IMR-90 (cell line): ENCODE measurements at regions not wholly inside any gene's neighbourhood (a gene's known extent, or its start where the extent isn't known, plus 50 kb on each side); places are given as distances from the start of the nearest gene placed in this dataset.

Experiments used
- ATAC-seq: fragments of 200-7000 bp; cut with Tn5 transposase; 2 replicates; pipeline ENCODE4 v1.9.1; 2020; ENCODE audit warnings: low read depth, mild to moderate bottlenecking, moderate library complexity
- BruUV-seq: library from RNA; stranded (reverse); fragments of 400-500 nt; replicated peaks from 2 replicates; lab custom pipeline; 2021; lab: Mats Ljungman, UMichigan
- CTCF ChIA-PET: fragments of 300-600 bp; formaldehyde crosslinking; extraction: SDS; loops from one replicate; lab custom pipeline; 2021; ENCODE audit warnings: antibody characterized with exemption; lab: Yijun Ruan, JAX
- POLR2A ChIA-PET: fragments of 300-600 bp; sonication (Branson Sonifier 250); formaldehyde crosslinking; loops from one replicate; lab custom pipeline; 2022; ENCODE audit warnings: antibody characterized with exemption; ENCODE audit not compliant: unreplicated experiment; lab: Charles Lee
- DNase-seq: peaks from one replicate; pipeline ENCODE4 v3.0.0; 2013
- H2AFZ ChIP-seq: replicated peaks from 2 replicates; pipeline ENCODE3; 2013; ENCODE audit warnings: low read length, mild to moderate bottlenecking; ENCODE audit not compliant: poor library complexity
- H2AK5ac ChIP-seq: 2 replicates; pipeline ENCODE4 v1.6.1; 2013; ENCODE audit warnings: low read depth, low read length, inconsistent platforms
- H2AK9ac ChIP-seq: replicated peaks from 2 replicates; pipeline ENCODE3; 2013; ENCODE audit warnings: mild to moderate bottlenecking, low read depth, low read length, moderate library complexity; ENCODE audit not compliant: poor library complexity
- H2BK120ac ChIP-seq: 2 replicates; pipeline ENCODE4 v1.6.1; 2013; ENCODE audit warnings: low read depth, low read length, inconsistent platforms
- H2BK15ac ChIP-seq: 3 replicates; pipeline ENCODE4 v1.6.1; 2013; ENCODE audit warnings: low read depth, low read length, inconsistent platforms
- H2BK20ac ChIP-seq: 2 replicates; pipeline ENCODE4 v1.6.1; 2013; ENCODE audit warnings: low read depth, mild to moderate bottlenecking, inconsistent platforms, low read length, moderate library complexity
- H2BK5ac ChIP-seq: 2 replicates; pipeline ENCODE4 v1.6.1; 2013; ENCODE audit warnings: mild to moderate bottlenecking, low read depth, low read length, inconsistent platforms; ENCODE audit not compliant: poor library complexity, severe bottlenecking
- H3K14ac ChIP-seq: replicated peaks from 2 replicates; pipeline ENCODE4 v1.6.1; 2013; ENCODE audit warnings: low read depth, low read length, inconsistent platforms
- H3K18ac ChIP-seq: 2 replicates; pipeline ENCODE4 v1.6.1; 2013; ENCODE audit warnings: low read depth, low read length, control low read depth
- H3K23ac ChIP-seq: 2 replicates; pipeline ENCODE4 v1.6.1; 2013; ENCODE audit warnings: low read depth, low read length, inconsistent platforms
- H3K27ac ChIP-seq: 2 replicates; pipeline ENCODE4 v1.5.1; 2013; ENCODE audit warnings: mild to moderate bottlenecking, control low read depth, low read length; ENCODE audit not compliant: insufficient read depth
- H3K27me3 ChIP-seq: 2 replicates; pipeline ENCODE4 v1.6.1; 2013; ENCODE audit warnings: low read length; ENCODE audit not compliant: control insufficient read depth, insufficient read depth
- H3K36me3 ChIP-seq: 2 replicates; pipeline ENCODE4 v1.6.1; 2013; ENCODE audit warnings: low read length, mixed read lengths; ENCODE audit not compliant: control insufficient read depth, insufficient read depth
- H3K4ac ChIP-seq: 2 replicates; pipeline ENCODE4 v1.6.1; 2013; ENCODE audit warnings: low read depth, low read length, inconsistent platforms
- H3K4me1 ChIP-seq: 2 replicates; pipeline ENCODE4 v1.6.1; 2013; ENCODE audit warnings: low read length, mixed read lengths; ENCODE audit not compliant: control insufficient read depth, insufficient read depth
- H3K4me2 ChIP-seq: 2 replicates; pipeline ENCODE4 v1.6.1; 2013; ENCODE audit warnings: low read depth, mild to moderate bottlenecking, control low read depth, low read length, moderate library complexity
- H3K4me3 ChIP-seq: 2 replicates; pipeline ENCODE4 v1.5.1; 2013; ENCODE audit warnings: low read depth, mild to moderate bottlenecking, control low read depth, low read length, moderate library complexity; ENCODE audit not compliant: insufficient read depth
- H3K56ac ChIP-seq: 2 replicates; pipeline ENCODE4 v1.6.1; 2013; ENCODE audit warnings: low read length, inconsistent platforms; ENCODE audit not compliant: insufficient read depth; ENCODE audit errors: extremely low read depth
- H3K79me1 ChIP-seq, 2 experiments: 2 replicates each; pipeline ENCODE4 v1.6.1; 2013; ENCODE audit warnings: low read length in 2 of 2, inconsistent platforms in 1 of 2, low read depth in 1 of 2
- H3K9ac ChIP-seq: 2 replicates; pipeline ENCODE4 v1.6.1; 2013; ENCODE audit warnings: low read depth, low read length, control low read depth
- H3K9me1 ChIP-seq: 2 replicates; pipeline ENCODE4 v1.6.1; 2013; ENCODE audit warnings: low read length, inconsistent platforms; ENCODE audit not compliant: insufficient read depth
- H3K9me3 ChIP-seq: 2 replicates; pipeline ENCODE4 v1.6.1; 2013; ENCODE audit warnings: low read length; ENCODE audit not compliant: control insufficient read depth, insufficient read depth
- H4K20me1 ChIP-seq: 2 replicates; pipeline ENCODE4 v1.6.1; 2013; ENCODE audit warnings: low read length, inconsistent platforms; ENCODE audit not compliant: insufficient read depth
- H4K5ac ChIP-seq: 2 replicates; pipeline ENCODE4 v1.6.1; 2013; ENCODE audit warnings: mild to moderate bottlenecking, low read depth, low read length, control low read depth
- H4K8ac ChIP-seq, 2 experiments: 2 replicates each; pipeline ENCODE4 v1.6.1; 2013; ENCODE audit warnings: low read depth in 2 of 2, low read length in 2 of 2, control low read depth in 1 of 2, inconsistent platforms in 1 of 2
- H4K91ac ChIP-seq: 2 replicates; pipeline ENCODE4 v1.6.1; 2013; ENCODE audit warnings: low read depth, low read length, inconsistent platforms; ENCODE audit not compliant: insufficient read depth
- BHLHE40 ChIP-seq: fragments of 150-350 bp; IDR thresholded peaks from 2 replicates; pipeline ENCODE4 v1.6.1; 2016; ENCODE audit warnings: mild to moderate bottlenecking, low read depth, low read length
- CHD1 ChIP-seq: IDR thresholded peaks from 2 replicates; pipeline ENCODE4 v1.6.1; 2012; ENCODE audit warnings: low read depth, low read length, improper control_type of control experiment
- FOS ChIP-seq: fragments of 150-350 bp; IDR thresholded peaks from 2 replicates; pipeline ENCODE4 v1.6.1; 2016; ENCODE audit warnings: low read depth, low read length
- MAFK ChIP-seq: IDR thresholded peaks from 2 replicates; pipeline ENCODE4 v1.6.1; 2012; ENCODE audit warnings: low read depth, low read length, improper control_type of control experiment
- MAZ ChIP-seq: IDR thresholded peaks from 2 replicates; pipeline ENCODE4 v1.6.1; 2012; ENCODE audit warnings: low read depth, mild to moderate bottlenecking, low read length, improper control_type of control experiment, moderate library complexity, borderline replicate concordance
- MXI1 ChIP-seq: IDR thresholded peaks from 2 replicates; pipeline ENCODE4 v1.6.1; 2012; ENCODE audit warnings: low read depth, mild to moderate bottlenecking, low read length, moderate library complexity, borderline replicate concordance
- NFE2L2 ChIP-seq: fragments of 150-350 bp; IDR thresholded peaks from 2 replicates; pipeline ENCODE4 v1.6.1; 2016; ENCODE audit warnings: low read depth, mild to moderate bottlenecking, low read length
- POLR2A ChIP-seq: IDR thresholded peaks from 2 replicates; pipeline ENCODE4 v1.6.1; 2012; ENCODE audit warnings: mild to moderate bottlenecking, low read depth, low read length
- RAD21 ChIP-seq: IDR thresholded peaks from 2 replicates; pipeline ENCODE4 v1.6.1; 2012; ENCODE audit warnings: low read length, improper control_type of control experiment
- RCOR1 ChIP-seq: IDR thresholded peaks from 2 replicates; pipeline ENCODE4 v1.6.1; 2012; ENCODE audit warnings: mild to moderate bottlenecking, low read length, improper control_type of control experiment; ENCODE audit not compliant: insufficient replicate concordance
- SMC3 ChIP-seq: fragments of 150-350 bp; IDR thresholded peaks from 2 replicates; pipeline ENCODE4 v1.6.1; 2016; ENCODE audit warnings: low read depth, mild to moderate bottlenecking, antibody characterized with exemption, low read length, moderate library complexity
- WGBS, 2 experiments: methylation state at CpG; one replicate each; pipeline versions ENCODE4 v1.1.5 to v1.1.7; 2013; ENCODE audit warnings: missing lambda C conversion rate in 2 of 2; ENCODE audit not compliant: insufficient read length in 1 of 2; ENCODE audit errors: extremely low coverage in 2 of 2; 5-methylcytosine and 5-hydroxymethylcytosine counted together
- dilution Hi-C: fragments of 300-500 bp; cut with HindIII; formaldehyde crosslinking; loops from one replicate; pipeline ENCODE4 v1.14.3; 2018; ENCODE audit warnings: low sequenced_read_pairs; ENCODE audit not compliant: unreplicated experiment
- in situ Hi-C: fragments of 300-500 bp; cut with MboI; formaldehyde crosslinking; loops from 3 replicates; pipeline ENCODE4 v1.14.3; 2019; ENCODE audit warnings: low sequenced_read_pairs, inconsistent platforms, mixed read lengths
- intact Hi-C: fragments of 100-400 bp; cut with micrococcal nuclease; formaldehyde crosslinking; loops from 2 replicates; pipeline ENCODE4 v1.10.0; 2022
- TF ChIP-seq, protein P1 (sequence below): fragments of 150-350 bp; IDR thresholded peaks from 2 replicates; pipeline ENCODE4 v1.6.1; 2017; ENCODE audit warnings: mild to moderate bottlenecking, antibody characterized with exemption, low read length, low read depth
- TF ChIP-seq, protein P2 (sequence below): conservative IDR thresholded peaks from 2 replicates; pipeline ENCODE4 v1.5.1; 2012; ENCODE audit warnings: mild to moderate bottlenecking, low read depth, low read length, improper control_type of control experiment

DNA sequence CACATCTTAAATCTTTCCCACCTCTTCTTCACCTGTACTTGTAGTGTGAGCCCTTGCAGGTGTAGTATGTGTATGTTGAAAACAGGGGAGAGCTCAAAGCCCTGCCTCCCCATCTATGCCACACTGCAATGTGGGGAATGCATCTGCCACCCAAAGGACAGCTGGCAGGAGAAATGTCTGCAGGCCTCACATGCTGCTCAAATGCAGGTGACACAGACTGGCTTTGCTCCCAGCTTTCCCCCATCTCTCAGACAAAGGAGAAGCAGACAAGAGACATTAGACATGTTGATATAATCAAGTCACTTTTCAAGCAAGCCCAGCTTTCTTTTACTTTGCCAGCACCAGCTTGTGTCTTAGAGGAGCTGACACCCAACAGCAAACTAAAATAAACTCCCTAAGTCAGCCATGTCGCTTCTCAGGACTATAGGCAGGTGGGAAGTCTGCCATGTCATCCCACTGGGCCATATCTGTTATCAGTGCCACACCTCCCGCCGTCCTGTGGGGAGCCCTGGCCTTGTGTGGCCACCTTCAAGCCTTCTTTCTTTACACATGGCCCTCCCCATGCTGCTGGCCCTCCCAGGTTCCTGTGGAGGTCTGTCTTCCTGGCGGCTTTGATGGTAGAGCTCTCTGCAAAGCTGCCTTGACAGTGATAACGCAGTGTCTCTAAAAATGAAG lies 102.1 kb downstream of the CXCL12 start:
- Histone ChIP-seq H4K91ac (no peak overlapping the region), H3K4me3 (no peak overlapping the region), H2AK9ac (no peak overlapping the region), H2BK120ac (no peak overlapping the region), H3K27ac (no peak overlapping the region), H2AK5ac (no peak overlapping the region), H4K20me1 (no peaks in the 10 kb centered on the region), H3K18ac (no peak overlapping the region), H3K79me1 (no peaks in the 10 kb centered on the region), H4K5ac (no peak overlapping the region), H3K23ac (no peak overlapping the region), H3K9me1 (no peaks in the 10 kb centered on the region), H3K4ac (no peak overlapping the region), H2BK15ac (no peak overlapping the region), H3K4me2 (no peak overlapping the region), H3K9ac (no peak overlapping the region), H2AFZ (no peak overlapping the region), H3K27me3 (peaks cover 22% of the 10 kb centered on the region), H3K14ac (no peak overlapping the region), H2BK5ac (no peak overlapping the region), H4K8ac (no peak overlapping the region), H3K56ac (no peak overlapping the region), H2BK20ac (no peak overlapping the region), H3K9me3 (no peaks in the 10 kb centered on the region), H3K36me3 (no peaks in the 10 kb centered on the region), H3K4me1 (peaks cover 2% of the 10 kb centered on the region; the same call in 1 of the 2 replicates)
- CTCF ChIA-PET, result no interaction called here
- DNase-seq (no peak), ATAC-seq (no peak)
- intact Hi-C loops (no loop called here), in situ Hi-C loops (no loop called here), dilution Hi-C loops (no loop called here)
- no peak for TF ChIP-seq FOS
- no peak for TF ChIP-seq NFE2L2
- no peak for TF ChIP-seq RAD21
- no peak for TF ChIP-seq POLR2A
- TF ChIP-seq, protein P1, sequence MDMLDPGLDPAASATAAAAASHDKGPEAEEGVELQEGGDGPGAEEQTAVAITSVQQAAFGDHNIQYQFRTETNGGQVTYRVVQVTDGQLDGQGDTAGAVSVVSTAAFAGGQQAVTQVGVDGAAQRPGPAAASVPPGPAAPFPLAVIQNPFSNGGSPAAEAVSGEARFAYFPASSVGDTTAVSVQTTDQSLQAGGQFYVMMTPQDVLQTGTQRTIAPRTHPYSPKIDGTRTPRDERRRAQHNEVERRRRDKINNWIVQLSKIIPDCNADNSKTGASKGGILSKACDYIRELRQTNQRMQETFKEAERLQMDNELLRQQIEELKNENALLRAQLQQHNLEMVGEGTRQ, result no peak
- no peak for TF ChIP-seq SMC3
- TF ChIP-seq, protein P2, sequence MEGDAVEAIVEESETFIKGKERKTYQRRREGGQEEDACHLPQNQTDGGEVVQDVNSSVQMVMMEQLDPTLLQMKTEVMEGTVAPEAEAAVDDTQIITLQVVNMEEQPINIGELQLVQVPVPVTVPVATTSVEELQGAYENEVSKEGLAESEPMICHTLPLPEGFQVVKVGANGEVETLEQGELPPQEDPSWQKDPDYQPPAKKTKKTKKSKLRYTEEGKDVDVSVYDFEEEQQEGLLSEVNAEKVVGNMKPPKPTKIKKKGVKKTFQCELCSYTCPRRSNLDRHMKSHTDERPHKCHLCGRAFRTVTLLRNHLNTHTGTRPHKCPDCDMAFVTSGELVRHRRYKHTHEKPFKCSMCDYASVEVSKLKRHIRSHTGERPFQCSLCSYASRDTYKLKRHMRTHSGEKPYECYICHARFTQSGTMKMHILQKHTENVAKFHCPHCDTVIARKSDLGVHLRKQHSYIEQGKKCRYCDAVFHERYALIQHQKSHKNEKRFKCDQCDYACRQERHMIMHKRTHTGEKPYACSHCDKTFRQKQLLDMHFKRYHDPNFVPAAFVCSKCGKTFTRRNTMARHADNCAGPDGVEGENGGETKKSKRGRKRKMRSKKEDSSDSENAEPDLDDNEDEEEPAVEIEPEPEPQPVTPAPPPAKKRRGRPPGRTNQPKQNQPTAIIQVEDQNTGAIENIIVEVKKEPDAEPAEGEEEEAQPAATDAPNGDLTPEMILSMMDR, result no peak
- no peak for TF ChIP-seq MAFK
- no peak for TF ChIP-seq BHLHE40
- no peak for TF ChIP-seq RCOR1
- TF ChIP-seq CHD1, result no peak
- TF ChIP-seq MAZ, result no peak
- TF ChIP-seq MXI1, result no peak
- WGBS, 2 experiments, result 40% methylated on average over 1 of the region's 5 CpGs; no CpG with 5 or more reads in 1 of the 2 experiments
- BruUV-seq, result no TSS peak
- POLR2A ChIA-PET, result no interaction called here
